ENCODE measurements at regions not wholly inside any gene's neighbourhood (a gene's known extent, or its start where the extent isn't known, plus 50 kb on each side); places are given as distances from the start of the nearest gene placed in this dataset.

DNA sequence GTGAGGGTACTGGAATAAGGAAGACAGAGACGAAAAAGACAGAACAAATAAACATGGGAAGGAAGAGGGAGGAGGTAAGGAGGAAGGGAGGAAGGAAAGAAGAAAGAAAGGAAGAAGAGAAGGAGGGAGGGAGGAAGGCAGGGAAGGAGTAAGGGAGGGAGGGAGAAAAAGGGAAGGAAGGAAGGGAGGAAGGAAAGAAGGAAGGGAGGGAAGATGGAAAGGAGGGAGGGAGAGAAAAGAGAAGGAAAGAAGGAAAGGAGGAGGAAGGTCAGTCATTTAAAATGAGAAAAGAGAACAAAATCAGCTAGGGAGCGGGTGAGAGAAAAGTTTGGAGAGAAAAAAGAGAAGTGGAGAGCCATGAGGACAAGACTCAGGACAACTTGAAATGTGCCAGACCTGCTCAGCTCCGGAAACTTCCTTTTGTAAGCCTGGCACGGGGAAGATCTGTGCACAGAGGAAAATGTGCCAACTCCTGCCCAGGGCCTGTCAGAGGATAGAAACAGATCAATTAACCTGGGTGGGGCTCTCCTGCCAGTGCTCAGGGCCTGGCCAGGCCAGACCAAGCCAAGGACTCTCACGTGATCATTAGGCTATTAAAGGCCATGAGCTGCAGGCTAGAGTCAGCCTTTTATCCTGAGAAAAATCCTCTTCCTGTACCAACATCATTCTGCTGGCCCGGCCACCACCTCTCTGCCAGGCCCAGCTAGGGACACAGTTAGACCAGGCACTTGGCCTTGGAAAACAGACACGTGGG lies 50.1 kb upstream of the BCL6 start:
- POLR2A ChIA-PET, result no interaction called here

DNA sequence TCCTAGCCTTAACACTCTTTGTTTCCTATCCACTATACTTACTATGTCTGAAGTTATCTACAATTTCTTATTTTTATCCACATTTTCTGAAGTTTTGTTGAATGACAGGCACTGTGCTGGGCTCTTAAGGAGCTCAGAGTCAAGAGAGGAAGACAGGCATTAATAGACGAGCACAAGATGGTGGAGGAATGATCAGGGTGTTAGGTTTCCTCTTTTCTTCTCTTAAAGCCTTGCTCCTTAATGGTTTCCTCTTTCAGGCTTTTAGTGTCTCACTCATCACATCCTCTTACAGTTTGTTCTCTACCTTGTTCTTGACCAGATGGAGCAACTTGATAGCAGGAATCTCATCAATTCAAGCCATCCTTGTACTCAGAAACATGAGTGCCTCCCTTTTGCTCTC lies 52.9 kb upstream of the BCL6 start:
- Histone ChIP-seq H3K79me2 (ENCODE audit: insufficient read depth) (no peaks in the 10 kb centered on the region), H3K36me3 (replicated peaks in 1 of 2; ENCODE audit: control insufficient read depth in 1 of 2, insufficient read depth in 2 of 2, low read length in 1 of 2) (no peaks in the 10 kb centered on the region), H3K4me2 (no peak overlapping the region), H2AFZ (ENCODE audit: low read depth) (no peak overlapping the region), H3F3A (replicated peaks; ENCODE audit: insufficient read depth) (no peaks in the 10 kb centered on the region), H4K20me1 (ENCODE audit: insufficient read depth) (no peaks in the 10 kb centered on the region), H3K9me2 (no peaks in the 10 kb centered on the region), H3K4me1 (ENCODE audit: control insufficient read depth in 1 of 2, insufficient read depth in 2 of 2, low read depth in 1 of 2, low read length in 1 of 2) (no peaks in the 10 kb centered on the region), H3K27me3 (ENCODE audit: insufficient read depth) (no peaks in the 10 kb centered on the region), H3K9me3 (no peaks in the 10 kb centered on the region), H3K4me3 (ENCODE audit: low read depth in 2 of 2, low read length in 1 of 2) (no peak overlapping the region), H3K27ac (ENCODE audit: low read depth in 2 of 2, low read length in 1 of 2) (no peak overlapping the region), H3K9ac (no peak overlapping the region)
- ChIA-PET POLR2A (no interaction called here), CTCF (interaction anchor here (0.8 to 0.9 kb wide), 2 partner anchors 8 to 57 kb away, joined by 3 read pairs; no protein-coding TSS in a partner anchor)
- 53% methylated on average over 1 of the region's 1 CpG for WGBS (ENCODE audit: low lambda C conversion rate)
- no peak for DNase-seq
- TF ChIP-seq MEF2A (IDR thresholded peaks at IDR 0.05; ENCODE audit: borderline replicate concordance, low read depth) (no peak), YY1 (IDR thresholded peaks at IDR 0.05; ENCODE audit: low read depth) (no peak), RXRA (IDR thresholded peaks at IDR 0.05; ENCODE audit: borderline replicate concordance, low read depth) (no peak), FOSL2 (IDR thresholded peaks at IDR 0.05; ENCODE audit: borderline replicate concordance, low read depth) (no peak), CHD2 (IDR thresholded peaks at IDR 0.05; ENCODE audit: low read length, partially characterized antibody) (no peak), NFIC (IDR thresholded peaks at IDR 0.05; ENCODE audit: borderline replicate concordance) (no peak), MXI1 (IDR thresholded peaks at IDR 0.05; ENCODE audit: low read depth, low read length) (no peak), TCF12 (IDR thresholded peaks at IDR 0.05) (no peak), FOXM1 (IDR thresholded peaks at IDR 0.05; ENCODE audit: low read depth) (no peak), ELF1 (IDR thresholded peaks at IDR 0.05) (no peak), TAF1 (IDR thresholded peaks at IDR 0.05; ENCODE audit: borderline replicate concordance, low read depth, low read length) (no peak), SIN3A (IDR thresholded peaks at IDR 0.05; ENCODE audit: borderline replicate concordance, low read depth, low read length) (no peak)
- TF ChIP-seq, protein P1, sequence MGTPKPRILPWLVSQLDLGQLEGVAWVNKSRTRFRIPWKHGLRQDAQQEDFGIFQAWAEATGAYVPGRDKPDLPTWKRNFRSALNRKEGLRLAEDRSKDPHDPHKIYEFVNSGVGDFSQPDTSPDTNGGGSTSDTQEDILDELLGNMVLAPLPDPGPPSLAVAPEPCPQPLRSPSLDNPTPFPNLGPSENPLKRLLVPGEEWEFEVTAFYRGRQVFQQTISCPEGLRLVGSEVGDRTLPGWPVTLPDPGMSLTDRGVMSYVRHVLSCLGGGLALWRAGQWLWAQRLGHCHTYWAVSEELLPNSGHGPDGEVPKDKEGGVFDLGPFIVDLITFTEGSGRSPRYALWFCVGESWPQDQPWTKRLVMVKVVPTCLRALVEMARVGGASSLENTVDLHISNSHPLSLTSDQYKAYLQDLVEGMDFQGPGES (IDR thresholded peaks at IDR 0.05; ENCODE audit: low read depth, low read length), result no peak
- TF ChIP-seq, protein P2, sequence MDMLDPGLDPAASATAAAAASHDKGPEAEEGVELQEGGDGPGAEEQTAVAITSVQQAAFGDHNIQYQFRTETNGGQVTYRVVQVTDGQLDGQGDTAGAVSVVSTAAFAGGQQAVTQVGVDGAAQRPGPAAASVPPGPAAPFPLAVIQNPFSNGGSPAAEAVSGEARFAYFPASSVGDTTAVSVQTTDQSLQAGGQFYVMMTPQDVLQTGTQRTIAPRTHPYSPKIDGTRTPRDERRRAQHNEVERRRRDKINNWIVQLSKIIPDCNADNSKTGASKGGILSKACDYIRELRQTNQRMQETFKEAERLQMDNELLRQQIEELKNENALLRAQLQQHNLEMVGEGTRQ (IDR thresholded peaks at IDR 0.05; ENCODE audit: borderline replicate concordance, low read depth, low read length), result no peak
- TF ChIP-seq, protein P3, sequence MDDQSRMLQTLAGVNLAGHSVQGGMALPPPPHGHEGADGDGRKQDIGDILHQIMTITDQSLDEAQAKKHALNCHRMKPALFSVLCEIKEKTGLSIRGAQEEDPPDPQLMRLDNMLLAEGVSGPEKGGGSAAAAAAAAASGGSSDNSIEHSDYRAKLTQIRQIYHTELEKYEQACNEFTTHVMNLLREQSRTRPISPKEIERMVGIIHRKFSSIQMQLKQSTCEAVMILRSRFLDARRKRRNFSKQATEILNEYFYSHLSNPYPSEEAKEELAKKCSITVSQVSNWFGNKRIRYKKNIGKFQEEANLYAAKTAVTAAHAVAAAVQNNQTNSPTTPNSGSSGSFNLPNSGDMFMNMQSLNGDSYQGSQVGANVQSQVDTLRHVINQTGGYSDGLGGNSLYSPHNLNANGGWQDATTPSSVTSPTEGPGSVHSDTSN (IDR thresholded peaks at IDR 0.05), result no peak

More for the DNA sequence above, 50.1 kb upstream of the BCL6 start:
- TF ChIP-seq, protein P2 (IDR thresholded peaks at IDR 0.05; ENCODE audit: borderline replicate concordance, low read depth, low read length), result no peak
- TF ChIP-seq EZH2phosphoT487 (IDR thresholded peaks at IDR 0.05; ENCODE audit: borderline replicate concordance, low read depth), result no peak
- no peak for TF ChIP-seq TEAD4 (IDR thresholded peaks at IDR 0.05; ENCODE audit: borderline replicate concordance, insufficient read depth)
- TF ChIP-seq NFIC (IDR thresholded peaks at IDR 0.05; ENCODE audit: borderline replicate concordance), result no peak
- no peak for TF ChIP-seq SIN3A (IDR thresholded peaks at IDR 0.05; ENCODE audit: borderline replicate concordance, low read depth, low read length)
- no peak for TF ChIP-seq RCOR1 (IDR thresholded peaks at IDR 0.05; ENCODE audit: low read length)
- no peak for TF ChIP-seq MXI1 (IDR thresholded peaks at IDR 0.05; ENCODE audit: low read depth, low read length)
- no peak for TF ChIP-seq TCF12 (IDR thresholded peaks at IDR 0.05)
- TF ChIP-seq, protein P1 (IDR thresholded peaks at IDR 0.05; ENCODE audit: low read depth, low read length), result no peak
- TF ChIP-seq GATA2 (CRISPR knock-in tag; IDR thresholded peaks at IDR 0.05), result no peak
- TF ChIP-seq TAF1 (IDR thresholded peaks at IDR 0.05; ENCODE audit: borderline replicate concordance, low read depth, low read length), result no peak
- Histone ChIP-seq H3K79me2 (ENCODE audit: insufficient read depth) (no peaks in the 10 kb centered on the region), H3K9ac (no peak overlapping the region), H3K9me3 (no peaks in the 10 kb centered on the region), H3K27me3 (ENCODE audit: insufficient read depth) (no peaks in the 10 kb centered on the region), H2AFZ (ENCODE audit: low read depth) (no peak overlapping the region), H3K4me2 (no peak overlapping the region), H3K4me1 (ENCODE audit: control insufficient read depth in 1 of 2, insufficient read depth in 2 of 2, low read depth in 1 of 2, low read length in 1 of 2) (no peaks in the 10 kb centered on the region), H3K4me3 (ENCODE audit: low read depth in 2 of 2, low read length in 1 of 2) (no peak overlapping the region), H4K20me1 (ENCODE audit: insufficient read depth) (no peaks in the 10 kb centered on the region), H3K9me2 (no peaks in the 10 kb centered on the region), H3F3A (replicated peaks; ENCODE audit: insufficient read depth) (no peaks in the 10 kb centered on the region), H3K27ac (ENCODE audit: low read depth in 2 of 2, low read length in 1 of 2) (no peak overlapping the region), H3K36me3 (replicated peaks in 1 of 2; ENCODE audit: control insufficient read depth in 1 of 2, insufficient read depth in 2 of 2, low read length in 1 of 2) (no peaks in the 10 kb centered on the region)
- DNase-seq, result no peak
- WGBS (ENCODE audit: low lambda C conversion rate), result 46% methylated on average over 6 of the region's 7 CpGs
- CTCF ChIA-PET, result no interaction called here

Measured in SK-N-SH (cell line).